ENCODE measurements at regions not wholly inside any gene's neighbourhood (a gene's known extent, or its start where the extent isn't known, plus 50 kb on each side); places are given as distances from the start of the nearest gene placed in this dataset.

GRCh38 chr2:204059016-204059415, 122.5 kb downstream of the ICOS start:
- ATAC-seq (no peak), DNase-seq (ENCODE audit: low spot score) (no peak)
- Histone ChIP-seq H2AFZ (no peak overlapping the region), H3K9me2 (ENCODE audit: insufficient read depth) (peaks cover 5% of the 10 kb centered on the region; the same call in 1 of the 2 replicates), H3F3A (replicated peaks; ENCODE audit: low read depth) (no peaks in the 10 kb centered on the region), H4K20me1 (replicated peaks; ENCODE audit: insufficient read depth) (no peaks in the 10 kb centered on the region), H3K27me3 (ENCODE audit: insufficient read depth) (no peaks in the 10 kb centered on the region), H3K36me3 (ENCODE audit: insufficient read depth) (0 out of 2 replicates have a peak, but pooled peaks cover under 1% of the 10 kb centered on the region), H3K27ac (ENCODE audit: low read depth) (no peak overlapping the region), H3K79me2 (replicated peaks; ENCODE audit: insufficient read depth) (no peaks in the 10 kb centered on the region), H3K4me1 (ENCODE audit: insufficient read depth) (no peaks in the 10 kb centered on the region), H3K4me2 (no peak overlapping the region), H3K4me3 (no peak overlapping the region)
- no peak for TF ChIP-seq POLR2AphosphoS5 (IDR thresholded peaks at IDR 0.05; ENCODE audit: low read depth)
- no peak for TF ChIP-seq ZNF114 (CRISPR knock-in tag; IDR thresholded peaks at IDR 0.05)
- no peak for TF ChIP-seq EZH2 (IDR thresholded peaks at IDR 0.05; ENCODE audit: low read depth, unreplicated experiment)
- no peak for TF ChIP-seq EZH2phosphoT487 (IDR thresholded peaks at IDR 0.05; ENCODE audit: unreplicated experiment)
- TF ChIP-seq, protein P1, sequence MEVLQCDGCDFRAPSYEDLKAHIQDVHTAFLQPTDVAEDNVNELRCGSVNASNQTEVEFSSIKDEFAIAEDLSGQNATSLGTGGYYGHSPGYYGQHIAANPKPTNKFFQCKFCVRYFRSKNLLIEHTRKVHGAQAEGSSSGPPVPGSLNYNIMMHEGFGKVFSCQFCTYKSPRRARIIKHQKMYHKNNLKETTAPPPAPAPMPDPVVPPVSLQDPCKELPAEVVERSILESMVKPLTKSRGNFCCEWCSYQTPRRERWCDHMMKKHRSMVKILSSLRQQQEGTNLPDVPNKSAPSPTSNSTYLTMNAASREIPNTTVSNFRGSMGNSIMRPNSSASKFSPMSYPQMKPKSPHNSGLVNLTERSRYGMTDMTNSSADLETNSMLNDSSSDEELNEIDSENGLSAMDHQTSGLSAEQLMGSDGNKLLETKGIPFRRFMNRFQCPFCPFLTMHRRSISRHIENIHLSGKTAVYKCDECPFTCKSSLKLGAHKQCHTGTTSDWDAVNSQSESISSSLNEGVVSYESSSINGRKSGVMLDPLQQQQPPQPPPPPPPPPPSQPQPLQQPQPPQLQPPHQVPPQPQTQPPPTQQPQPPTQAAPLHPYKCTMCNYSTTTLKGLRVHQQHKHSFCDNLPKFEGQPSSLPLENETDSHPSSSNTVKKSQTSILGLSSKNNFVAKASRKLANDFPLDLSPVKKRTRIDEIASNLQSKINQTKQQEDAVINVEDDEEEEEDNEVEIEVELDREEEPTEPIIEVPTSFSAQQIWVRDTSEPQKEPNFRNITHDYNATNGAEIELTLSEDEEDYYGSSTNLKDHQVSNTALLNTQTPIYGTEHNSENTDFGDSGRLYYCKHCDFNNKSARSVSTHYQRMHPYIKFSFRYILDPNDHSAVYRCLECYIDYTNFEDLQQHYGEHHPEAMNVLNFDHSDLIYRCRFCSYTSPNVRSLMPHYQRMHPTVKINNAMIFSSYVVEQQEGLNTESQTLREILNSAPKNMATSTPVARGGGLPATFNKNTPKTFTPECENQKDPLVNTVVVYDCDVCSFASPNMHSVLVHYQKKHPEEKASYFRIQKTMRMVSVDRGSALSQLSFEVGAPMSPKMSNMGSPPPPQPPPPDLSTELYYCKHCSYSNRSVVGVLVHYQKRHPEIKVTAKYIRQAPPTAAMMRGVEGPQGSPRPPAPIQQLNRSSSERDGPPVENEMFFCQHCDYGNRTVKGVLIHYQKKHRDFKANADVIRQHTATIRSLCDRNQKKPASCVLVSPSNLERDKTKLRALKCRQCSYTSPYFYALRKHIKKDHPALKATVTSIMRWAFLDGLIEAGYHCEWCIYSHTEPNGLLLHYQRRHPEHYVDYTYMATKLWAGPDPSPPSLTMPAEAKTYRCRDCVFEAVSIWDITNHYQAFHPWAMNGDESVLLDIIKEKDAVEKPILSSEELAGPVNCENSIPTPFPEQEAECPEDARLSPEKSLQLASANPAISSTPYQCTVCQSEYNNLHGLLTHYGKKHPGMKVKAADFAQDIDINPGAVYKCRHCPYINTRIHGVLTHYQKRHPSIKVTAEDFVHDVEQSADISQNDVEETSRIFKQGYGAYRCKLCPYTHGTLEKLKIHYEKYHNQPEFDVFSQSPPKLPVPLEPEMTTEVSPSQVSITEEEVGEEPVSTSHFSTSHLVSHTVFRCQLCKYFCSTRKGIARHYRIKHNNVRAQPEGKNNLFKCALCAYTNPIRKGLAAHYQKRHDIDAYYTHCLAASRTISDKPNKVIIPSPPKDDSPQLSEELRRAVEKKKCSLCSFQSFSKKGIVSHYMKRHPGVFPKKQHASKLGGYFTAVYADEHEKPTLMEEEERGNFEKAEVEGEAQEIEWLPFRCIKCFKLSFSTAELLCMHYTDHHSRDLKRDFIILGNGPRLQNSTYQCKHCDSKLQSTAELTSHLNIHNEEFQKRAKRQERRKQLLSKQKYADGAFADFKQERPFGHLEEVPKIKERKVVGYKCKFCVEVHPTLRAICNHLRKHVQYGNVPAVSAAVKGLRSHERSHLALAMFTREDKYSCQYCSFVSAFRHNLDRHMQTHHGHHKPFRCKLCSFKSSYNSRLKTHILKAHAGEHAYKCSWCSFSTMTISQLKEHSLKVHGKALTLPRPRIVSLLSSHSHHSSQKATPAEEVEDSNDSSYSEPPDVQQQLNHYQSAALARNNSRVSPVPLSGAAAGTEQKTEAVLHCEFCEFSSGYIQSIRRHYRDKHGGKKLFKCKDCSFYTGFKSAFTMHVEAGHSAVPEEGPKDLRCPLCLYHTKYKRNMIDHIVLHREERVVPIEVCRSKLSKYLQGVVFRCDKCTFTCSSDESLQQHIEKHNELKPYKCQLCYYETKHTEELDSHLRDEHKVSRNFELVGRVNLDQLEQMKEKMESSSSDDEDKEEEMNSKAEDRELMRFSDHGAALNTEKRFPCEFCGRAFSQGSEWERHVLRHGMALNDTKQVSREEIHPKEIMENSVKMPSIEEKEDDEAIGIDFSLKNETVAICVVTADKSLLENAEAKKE (CRISPR knock-in tag; IDR thresholded peaks at IDR 0.05): no peak
- TF ChIP-seq ZNF331 (CRISPR knock-in tag; IDR thresholded peaks at IDR 0.05; ENCODE audit: low read depth): no peak
- TF ChIP-seq JUNB (IDR thresholded peaks at IDR 0.05; ENCODE audit: unreplicated experiment): no peak
- TF ChIP-seq CREB1 (CRISPR knock-in tag; IDR thresholded peaks at IDR 0.05; ENCODE audit: low read depth): no peak
- no peak for TF ChIP-seq ETS1 (IDR thresholded peaks at IDR 0.05)
- TF ChIP-seq, protein P2, sequence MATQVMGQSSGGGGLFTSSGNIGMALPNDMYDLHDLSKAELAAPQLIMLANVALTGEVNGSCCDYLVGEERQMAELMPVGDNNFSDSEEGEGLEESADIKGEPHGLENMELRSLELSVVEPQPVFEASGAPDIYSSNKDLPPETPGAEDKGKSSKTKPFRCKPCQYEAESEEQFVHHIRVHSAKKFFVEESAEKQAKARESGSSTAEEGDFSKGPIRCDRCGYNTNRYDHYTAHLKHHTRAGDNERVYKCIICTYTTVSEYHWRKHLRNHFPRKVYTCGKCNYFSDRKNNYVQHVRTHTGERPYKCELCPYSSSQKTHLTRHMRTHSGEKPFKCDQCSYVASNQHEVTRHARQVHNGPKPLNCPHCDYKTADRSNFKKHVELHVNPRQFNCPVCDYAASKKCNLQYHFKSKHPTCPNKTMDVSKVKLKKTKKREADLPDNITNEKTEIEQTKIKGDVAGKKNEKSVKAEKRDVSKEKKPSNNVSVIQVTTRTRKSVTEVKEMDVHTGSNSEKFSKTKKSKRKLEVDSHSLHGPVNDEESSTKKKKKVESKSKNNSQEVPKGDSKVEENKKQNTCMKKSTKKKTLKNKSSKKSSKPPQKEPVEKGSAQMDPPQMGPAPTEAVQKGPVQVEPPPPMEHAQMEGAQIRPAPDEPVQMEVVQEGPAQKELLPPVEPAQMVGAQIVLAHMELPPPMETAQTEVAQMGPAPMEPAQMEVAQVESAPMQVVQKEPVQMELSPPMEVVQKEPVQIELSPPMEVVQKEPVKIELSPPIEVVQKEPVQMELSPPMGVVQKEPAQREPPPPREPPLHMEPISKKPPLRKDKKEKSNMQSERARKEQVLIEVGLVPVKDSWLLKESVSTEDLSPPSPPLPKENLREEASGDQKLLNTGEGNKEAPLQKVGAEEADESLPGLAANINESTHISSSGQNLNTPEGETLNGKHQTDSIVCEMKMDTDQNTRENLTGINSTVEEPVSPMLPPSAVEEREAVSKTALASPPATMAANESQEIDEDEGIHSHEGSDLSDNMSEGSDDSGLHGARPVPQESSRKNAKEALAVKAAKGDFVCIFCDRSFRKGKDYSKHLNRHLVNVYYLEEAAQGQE (IDR thresholded peaks at IDR 0.05; ENCODE audit: unreplicated experiment): no peak
- no peak for TF ChIP-seq NANOG (IDR thresholded peaks at IDR 0.05; ENCODE audit: borderline replicate concordance)
- no peak for TF ChIP-seq CTCF (conservative IDR thresholded peaks at IDR 0.05; ENCODE audit: low read depth in 2 of 2)
- no peak for TF ChIP-seq STAT1 (IDR thresholded peaks at IDR 0.05; ENCODE audit: unreplicated experiment)
- H3K27me3 Mint-ChIP-seq (ENCODE audit: insufficient read depth, low read depth, poor library complexity): peaks cover 1% of the 10 kb centered on the region
- no peak overlapping the region for H3K27ac Mint-ChIP-seq
- no peaks in the 10 kb centered on the region for H3K4me1 Mint-ChIP-seq
- H3K9me3 Mint-ChIP-seq: peaks cover 1% of the 10 kb centered on the region; the same call in 1 of the 3 replicates
- no peak overlapping the region for H3K4me3 Mint-ChIP-seq
- H3K36me3 Mint-ChIP-seq (ENCODE audit: low read depth): no peaks in the 10 kb centered on the region

All from GM23338 (cell line).